Trophoblast cell (in vitro differentiated cells and primary cell): ENCODE measurements at regions not wholly inside any gene's neighbourhood (a gene's known extent, or its start where the extent isn't known, plus 50 kb on each side); places are given as distances from the start of the nearest gene placed in this dataset.

ENCODE experiments used
- DNase-seq, 2 donors: peaks; one replicate each; pipeline ENCODE4 v3.0.0-alpha.2; 2016
- H2AFZ ChIP-seq: 2 replicates; pipeline ENCODE4 v1.6.1; 2013; ENCODE audit warnings: low read length, moderate library complexity, mild to moderate bottlenecking; ENCODE audit not compliant: insufficient read depth, poor library complexity
- H2AK5ac ChIP-seq: 2 replicates; pipeline ENCODE4 v1.6.1; 2013; ENCODE audit warnings: mild to moderate bottlenecking, low read length
- H2BK120ac ChIP-seq: 2 replicates; pipeline ENCODE4 v1.6.1; 2013; ENCODE audit warnings: low read length, mild to moderate bottlenecking, moderate library complexity; ENCODE audit not compliant: insufficient read depth, poor library complexity
- H2BK12ac ChIP-seq: 2 replicates; pipeline ENCODE4 v1.6.1; 2013; ENCODE audit warnings: mild to moderate bottlenecking, low read length, moderate library complexity
- H2BK5ac ChIP-seq: 2 replicates; pipeline ENCODE4 v1.6.1; 2013; ENCODE audit warnings: low read length, low read depth, moderate library complexity, mild to moderate bottlenecking; ENCODE audit not compliant: poor library complexity
- H3K14ac ChIP-seq: 2 replicates; pipeline ENCODE4 v1.6.1; 2013; ENCODE audit warnings: mild to moderate bottlenecking, low read length
- H3K18ac ChIP-seq: 2 replicates; pipeline ENCODE4 v1.6.1; 2013; ENCODE audit warnings: mild to moderate bottlenecking, low read length
- H3K23ac ChIP-seq: 2 replicates; pipeline ENCODE4 v1.6.1; 2013; ENCODE audit warnings: low read length
- H3K27ac ChIP-seq: 2 replicates; pipeline ENCODE4 v1.5.1; 2013; ENCODE audit warnings: low read depth, mild to moderate bottlenecking, inconsistent platforms, low read length, moderate library complexity
- H3K27me3 ChIP-seq: 2 replicates; pipeline ENCODE4 v1.6.1; 2013; ENCODE audit warnings: inconsistent platforms, mild to moderate bottlenecking, low read length, moderate library complexity; ENCODE audit not compliant: insufficient read depth
- H3K36me3 ChIP-seq, 2 experiments: 1 replicate in 1 of 2; 2 replicates in 1 of 2; pipeline ENCODE4 v1.6.1; 2013; ENCODE audit warnings: low read length in 2 of 2, mild to moderate bottlenecking in 2 of 2, moderate library complexity in 1 of 2; ENCODE audit not compliant: insufficient read depth in 2 of 2, control insufficient read depth in 1 of 2
- H3K4ac ChIP-seq: 2 replicates; pipeline ENCODE4 v1.6.1; 2013; ENCODE audit warnings: low read depth, mild to moderate bottlenecking, low read length, moderate library complexity
- H3K4me1 ChIP-seq, 2 experiments: 1 replicate in 1 of 2; 2 replicates in 1 of 2; pipeline ENCODE4 v1.6.1; 2013; ENCODE audit warnings: low read length in 2 of 2, mild to moderate bottlenecking in 2 of 2, moderate library complexity in 1 of 2; ENCODE audit not compliant: insufficient read depth in 2 of 2, control insufficient read depth in 1 of 2
- H3K4me2 ChIP-seq: 2 replicates; pipeline ENCODE4 v1.6.1; 2013; ENCODE audit warnings: inconsistent platforms, mild to moderate bottlenecking, low read length, moderate library complexity
- H3K4me3 ChIP-seq: 2 replicates; pipeline ENCODE4 v1.5.1; 2013; ENCODE audit warnings: mild to moderate bottlenecking, low read depth, low read length, inconsistent platforms
- H3K79me1 ChIP-seq: one replicate; pipeline ENCODE4 v1.6.1; 2013; ENCODE audit warnings: low read length
- H3K79me2 ChIP-seq: 2 replicates; pipeline ENCODE4 v1.6.1; 2013; ENCODE audit warnings: low read length, mild to moderate bottlenecking; ENCODE audit not compliant: control insufficient read depth, insufficient read depth, poor library complexity
- H3K9ac ChIP-seq: 2 replicates; pipeline ENCODE4 v1.6.1; 2013; ENCODE audit warnings: mild to moderate bottlenecking, low read length
- H3K9me3 ChIP-seq: 2 replicates; pipeline ENCODE4 v1.6.1; 2013; ENCODE audit warnings: low read depth, mild to moderate bottlenecking, control low read depth, inconsistent platforms, low read length; ENCODE audit not compliant: insufficient read depth
- H4K12ac ChIP-seq: 2 replicates; pipeline ENCODE4 v1.6.1; 2013; ENCODE audit warnings: low read depth, mild to moderate bottlenecking, low read length, moderate library complexity
- H4K8ac ChIP-seq: 2 replicates; pipeline ENCODE4 v1.6.1; 2013; ENCODE audit warnings: low read depth, mild to moderate bottlenecking, low read length, moderate library complexity
- H4K91ac ChIP-seq: one replicate; pipeline ENCODE4 v1.6.1; 2013; ENCODE audit warnings: low read depth, mild to moderate bottlenecking, low read length, moderate library complexity
- WGBS: extraction: QIAGEN DNeasy Blood & Tissue Kit; methylation state at CpG from one replicate; pipeline ENCODE4 v1.1.7; 2013; ENCODE audit warnings: missing lambda C conversion rate; ENCODE audit not compliant: insufficient read length, insufficient coverage; ENCODE audit errors: extremely low coverage; 5-methylcytosine and 5-hydroxymethylcytosine counted together

DNA sequence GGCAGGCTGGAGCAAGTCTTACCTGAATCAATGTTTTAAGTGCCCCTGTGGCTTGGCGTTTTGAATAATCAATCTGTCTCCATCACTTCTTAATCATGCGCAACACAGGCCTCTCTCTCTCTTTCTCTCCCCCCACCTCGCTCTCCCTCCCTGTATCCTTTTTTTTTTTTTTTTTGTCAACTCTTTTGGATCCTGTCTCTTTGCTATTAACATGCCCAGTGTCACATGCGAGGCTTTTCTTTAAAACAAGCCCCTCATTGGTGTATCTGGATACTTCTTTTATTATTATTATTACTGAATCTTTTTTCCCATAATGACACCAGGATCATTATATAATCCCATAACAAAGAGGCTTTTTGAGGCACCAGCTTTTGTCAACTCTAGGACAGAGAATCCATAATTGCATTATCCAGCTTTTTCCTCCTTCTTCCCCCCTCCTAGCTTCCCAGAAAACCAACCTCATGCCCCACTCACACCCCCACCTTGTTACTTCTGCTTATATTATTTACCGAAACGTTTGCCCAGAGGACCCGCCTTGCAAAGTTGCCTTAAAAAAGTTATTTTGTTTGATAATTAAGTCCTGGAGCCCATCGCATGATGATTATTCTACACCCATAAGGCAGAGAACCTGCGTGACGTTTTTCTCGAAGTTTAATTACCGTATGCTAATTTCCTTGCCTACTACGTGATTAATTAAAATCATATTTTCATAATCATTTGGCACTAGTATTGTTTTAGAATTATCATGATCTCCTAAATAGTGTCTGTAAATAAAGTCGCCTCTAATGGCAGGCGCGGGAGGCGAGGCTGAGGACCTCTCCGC lies 148.1 kb upstream of the ZNF536 start:
- Histone ChIP-seq H3K9me3 (peaks cover 2% of the 10 kb centered on the region), H3K14ac (no peak overlapping the region), H3K4me1 (peaks cover 10% of the 10 kb centered on the region in 2 experiments), H2AK5ac (no peak overlapping the region), H3K18ac (no peak overlapping the region), H3K23ac (no peak overlapping the region), H3K27ac (no peak overlapping the region), H3K36me3 (no peaks in the 10 kb centered on the region), H4K8ac (no peak overlapping the region), H3K4me2 (no peak overlapping the region), H2AFZ (no peak overlapping the region), H4K12ac (no peak overlapping the region), H2BK12ac (no peak overlapping the region), H4K91ac (no peak overlapping the region), H2BK120ac (no peak overlapping the region), H3K79me1 (no peaks in the 10 kb centered on the region), H3K27me3 (peaks cover 64% of the 10 kb centered on the region), H3K4ac (no peak overlapping the region), H3K9ac (no peak overlapping the region), H3K4me3 (no peak overlapping the region), H2BK5ac (no peak overlapping the region), H3K79me2 (no peaks in the 10 kb centered on the region)
- no CpG with 5 or more reads among the region's 18 CpGs for WGBS
- no peak for DNase-seq

DNA sequence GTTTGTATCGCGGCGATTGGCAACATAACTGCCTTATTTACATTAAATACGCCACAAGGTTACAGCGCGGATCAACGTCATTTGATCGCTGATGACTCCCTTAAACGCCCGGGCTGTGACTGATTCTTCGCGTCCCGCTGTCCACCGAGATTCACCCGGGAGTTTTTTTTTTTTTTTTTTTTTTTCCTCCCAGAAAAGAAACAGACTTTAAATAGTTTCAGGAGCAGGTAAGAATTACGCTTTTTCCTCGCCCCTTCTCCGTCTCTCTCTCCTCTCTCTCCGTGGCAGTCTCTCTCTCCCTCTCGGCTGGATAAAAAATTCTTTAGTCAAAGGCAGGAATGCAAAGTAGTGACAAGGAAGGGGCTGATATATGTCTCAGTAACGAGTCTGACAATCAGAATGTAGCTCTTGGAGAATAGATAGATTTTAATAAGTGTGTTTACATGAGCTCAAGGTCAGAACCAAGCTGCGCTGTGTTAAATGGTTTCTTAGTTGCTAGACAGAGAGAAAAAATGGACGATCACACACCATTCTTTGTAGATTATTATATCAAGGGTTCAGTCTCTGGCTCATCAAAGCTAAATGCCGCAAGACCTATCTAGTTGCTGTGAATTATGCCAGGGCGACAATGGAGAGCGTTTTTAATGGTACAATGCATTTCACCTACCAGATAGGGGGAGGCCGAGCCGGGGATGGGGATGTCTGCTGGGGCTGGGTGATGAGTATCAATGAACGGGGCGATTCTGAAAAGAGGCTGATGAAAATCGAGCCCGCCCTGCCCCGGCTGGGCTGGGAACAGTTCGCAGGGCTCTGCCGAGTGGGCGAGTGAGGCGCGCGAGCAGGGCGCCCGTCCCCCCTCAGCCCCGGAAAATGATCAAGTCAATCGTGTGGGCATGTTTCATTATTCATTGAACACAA lies 147.2 kb upstream of the ZNF536 start:
- Histone ChIP-seq H3K4me2 (peak overlapping the region; percentile 6), H3K14ac (no peak overlapping the region), H2BK120ac (no peak overlapping the region), H2BK12ac (no peak overlapping the region), H3K36me3 (no peaks in the 10 kb centered on the region), H4K91ac (no peak overlapping the region), H4K8ac (no peak overlapping the region), H2BK5ac (no peak overlapping the region), H3K9ac (no peak overlapping the region), H3K4me3 (no peak overlapping the region), H2AFZ (no peak overlapping the region), H4K12ac (no peak overlapping the region), H3K27me3 (peaks cover 71% of the 10 kb centered on the region), H3K18ac (no peak overlapping the region), H3K79me2 (no peaks in the 10 kb centered on the region), H3K23ac (no peak overlapping the region), H3K27ac (no peak overlapping the region), H3K4me1 (peaks cover 10% of the 10 kb centered on the region in 2 experiments), H2AK5ac (no peak overlapping the region), H3K9me3 (peaks cover 2% of the 10 kb centered on the region), H3K79me1 (no peaks in the 10 kb centered on the region), H3K4ac (no peak overlapping the region)
- WGBS, result no CpG with 5 or more reads among the region's 43 CpGs
- no peak for DNase-seq

DNA sequence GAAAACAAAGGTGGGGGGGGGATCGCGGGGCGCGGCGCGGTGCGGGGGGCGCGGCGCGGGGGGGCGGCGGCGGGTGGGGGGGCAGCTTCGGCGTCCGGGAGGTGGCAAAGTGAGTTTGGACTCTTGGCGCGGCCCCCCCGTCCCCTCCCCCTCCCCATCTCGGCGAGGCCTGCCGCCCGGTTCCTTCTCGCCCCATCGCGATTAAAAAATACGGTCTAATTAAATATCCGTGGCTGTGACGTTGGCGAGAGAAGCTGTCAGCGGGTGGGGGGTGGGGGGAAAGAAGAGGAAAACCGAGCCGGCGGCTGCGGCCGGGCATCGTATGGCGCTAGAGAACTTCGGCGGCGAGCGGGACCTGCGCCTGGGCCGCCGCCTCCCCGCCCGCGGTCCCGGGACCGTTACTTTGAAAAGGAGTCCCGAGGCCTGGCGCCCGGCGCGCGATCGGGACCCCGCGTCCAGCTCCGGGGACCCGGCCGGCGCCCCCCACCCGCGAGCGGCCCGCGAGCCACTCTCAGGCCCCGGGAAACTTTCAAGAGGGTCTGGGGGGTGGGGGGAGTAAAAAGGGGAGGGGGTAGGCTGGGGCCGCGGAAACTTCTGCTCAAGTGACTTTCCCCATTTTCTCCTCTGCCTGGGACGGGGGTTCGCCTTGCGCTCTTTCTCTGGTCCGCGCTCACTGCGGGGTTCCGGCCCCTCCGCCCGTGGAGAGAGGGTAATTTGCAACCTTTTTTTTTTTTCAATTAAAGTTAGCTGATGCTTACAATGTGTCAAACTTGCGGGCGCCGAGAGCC lies 146.3 kb upstream of the ZNF536 start:
- Histone ChIP-seq H3K36me3 (no peaks in the 10 kb centered on the region), H3K18ac (no peak overlapping the region), H3K79me2 (no peaks in the 10 kb centered on the region), H3K9me3 (peaks cover 2% of the 10 kb centered on the region), H3K14ac (no peak overlapping the region), H2AK5ac (no peak overlapping the region), H4K12ac (no peak overlapping the region), H2BK120ac (no peak overlapping the region), H3K27me3 (peaks cover 71% of the 10 kb centered on the region), H4K91ac (no peak overlapping the region), H2BK5ac (no peak overlapping the region), H3K4me1 (peaks cover 10% of the 10 kb centered on the region in 2 experiments), H3K9ac (no peak overlapping the region), H2BK12ac (no peak overlapping the region), H3K4me3 (no peak overlapping the region), H3K79me1 (no peaks in the 10 kb centered on the region), H3K27ac (no peak overlapping the region), H2AFZ (no peak overlapping the region), H4K8ac (no peak overlapping the region), H3K23ac (no peak overlapping the region), H3K4me2 (no peak overlapping the region), H3K4ac (no peak overlapping the region)
- DNase-seq, result no peak
- WGBS, result no CpG with 5 or more reads among the region's 84 CpGs

DNA sequence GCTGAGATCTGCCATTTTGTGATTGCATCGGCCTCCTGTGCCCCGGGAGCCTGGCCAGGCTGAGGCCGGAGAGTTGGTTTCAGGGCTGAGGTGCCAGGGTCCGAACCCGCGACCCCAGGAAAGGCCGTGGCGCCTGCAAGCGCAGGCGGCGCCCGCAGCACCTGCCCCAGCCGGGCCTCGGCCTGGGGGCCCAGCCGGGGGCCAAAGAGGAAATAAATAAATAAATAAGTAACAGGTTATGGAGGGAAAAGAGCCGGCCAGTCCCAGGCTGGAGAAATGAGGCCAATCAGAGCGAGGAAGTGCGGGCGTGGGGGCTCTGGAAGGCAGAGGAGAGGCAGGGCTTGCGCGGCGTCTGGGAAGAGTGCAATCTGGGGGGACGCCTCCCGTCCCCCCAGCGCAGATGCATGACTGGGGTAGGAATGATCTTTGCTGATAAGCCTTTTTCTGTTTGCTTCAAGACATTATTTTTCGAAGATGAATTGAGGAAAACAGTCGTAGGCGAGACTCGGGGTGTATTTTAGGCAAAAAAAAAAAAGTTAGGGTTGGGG lies 145.6 kb upstream of the ZNF536 start:
- Histone ChIP-seq H4K8ac (no peak overlapping the region), H2BK120ac (no peak overlapping the region), H3K79me2 (no peaks in the 10 kb centered on the region), H2AK5ac (no peak overlapping the region), H3K4me2 (no peak overlapping the region), H2AFZ (no peak overlapping the region), H4K91ac (no peak overlapping the region), H3K79me1 (no peaks in the 10 kb centered on the region), H3K9me3 (peaks cover 2% of the 10 kb centered on the region), H4K12ac (no peak overlapping the region), H3K4me1 (peaks cover 10% of the 10 kb centered on the region in 2 experiments), H2BK5ac (no peak overlapping the region), H2BK12ac (no peak overlapping the region), H3K14ac (no peak overlapping the region), H3K4me3 (no peak overlapping the region), H3K27ac (no peak overlapping the region), H3K23ac (no peak overlapping the region), H3K27me3 (peaks cover 71% of the 10 kb centered on the region), H3K18ac (no peak overlapping the region), H3K4ac (no peak overlapping the region), H3K36me3 (no peaks in the 10 kb centered on the region), H3K9ac (no peak overlapping the region)
- no CpG with 5 or more reads among the region's 29 CpGs for WGBS
- no peak for DNase-seq
